ENCODE measurements at regions not wholly inside any gene's neighbourhood (a gene's known extent, or its start where the extent isn't known, plus 50 kb on each side); places are given as distances from the start of the nearest gene placed in this dataset.

DNA sequence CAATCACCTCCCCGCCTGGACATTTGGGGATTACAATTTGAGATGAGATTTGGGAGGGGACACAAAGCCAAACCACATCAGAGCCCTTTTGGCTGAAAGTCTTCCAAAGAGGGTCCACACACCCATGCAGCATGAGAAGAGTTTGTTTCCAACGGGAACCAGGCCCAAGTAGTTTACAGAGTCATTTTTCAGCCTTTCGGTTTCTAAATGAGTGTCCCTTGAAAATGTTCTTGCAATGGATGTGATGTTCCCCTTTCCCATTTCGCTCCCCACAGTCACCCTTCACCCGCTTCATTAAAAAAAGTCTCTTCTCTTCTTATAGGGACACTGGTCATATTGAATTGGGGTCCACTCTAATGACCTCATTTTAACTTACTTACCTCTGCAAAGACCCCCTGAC lies 157.4 kb downstream of the ARL4C start:
- no peak overlapping the region for H3K27ac Mint-ChIP-seq
- Histone ChIP-seq H2BK12ac (ENCODE audit: insufficient read length, low read depth, low read length) (no peak overlapping the region), H3K79me2 (ENCODE audit: insufficient read depth, low read length) (no peaks in the 10 kb centered on the region), H4K8ac (replicated peaks; ENCODE audit: insufficient read length, low read depth, low read length) (no peak overlapping the region), H2BK5ac (ENCODE audit: insufficient read length, low read length) (no peak overlapping the region), H3K56ac (ENCODE audit: insufficient read length, low read depth, low read length) (no peak overlapping the region), H4K20me1 (ENCODE audit: control insufficient read depth, insufficient read depth, insufficient read length) (peaks cover 3% of the 10 kb centered on the region), H3K23me2 (ENCODE audit: insufficient read length, low read depth, low read length, poor library complexity, severe bottlenecking) (no peaks in the 10 kb centered on the region), H4K5ac (ENCODE audit: insufficient read length, low read depth, low read length) (no peak overlapping the region), H3K27me3 (ENCODE audit: insufficient read depth, low read length) (no peaks in the 10 kb centered on the region), H3K27ac (ENCODE audit: insufficient read length, low read depth, low read length) (no peak overlapping the region), H2AFZ (ENCODE audit: low read length) (no peak overlapping the region), H3K79me1 (ENCODE audit: insufficient read depth, low read depth, low read length, poor library complexity, severe bottlenecking) (no peaks in the 10 kb centered on the region), H2AK5ac (ENCODE audit: insufficient read length, low read length) (no peak overlapping the region), H2BK20ac (ENCODE audit: low read depth, low read length, poor library complexity, severe bottlenecking) (no peak overlapping the region), H4K91ac (ENCODE audit: insufficient read length, low read depth, low read length) (no peak overlapping the region), H3K14ac (ENCODE audit: insufficient read depth, low read length) (no peak overlapping the region), H3K4ac (ENCODE audit: low read depth, low read length) (no peak overlapping the region), H3K9me3 (ENCODE audit: control insufficient read depth, low read depth, low read length) (no peaks in the 10 kb centered on the region), H2BK15ac (ENCODE audit: low read depth, low read length) (no peak overlapping the region), H3K23ac (ENCODE audit: insufficient read length, low read depth, low read length) (no peak overlapping the region), H3K4me2 (ENCODE audit: insufficient read depth, insufficient read length, low read length) (no peak overlapping the region), H3T11ph (ENCODE audit: low read length) (no peak overlapping the region), H2BK120ac (ENCODE audit: low read depth, low read length, poor library complexity, severe bottlenecking) (no peak overlapping the region), H3K4me1 (ENCODE audit: insufficient read depth, low read length) (no peaks in the 10 kb centered on the region), H3K18ac (ENCODE audit: insufficient read length, low read depth, low read length) (no peak overlapping the region), H3K9ac (ENCODE audit: extremely low read depth, insufficient read length, low read length) (no peak overlapping the region)
- H3K27me3 Mint-ChIP-seq (ENCODE audit: low read depth): peaks cover 9% of the 10 kb centered on the region
- H3K36me3 Mint-ChIP-seq (ENCODE audit: insufficient read depth in 1 of 3, low read depth in 3 of 3): no peaks in the 10 kb centered on the region
- DNase-seq: no peak
- no peak overlapping the region for H3K4me3 Mint-ChIP-seq
- no CpG with 5 or more reads among the region's 5 CpGs for WGBS (ENCODE audit: extremely low coverage, insufficient read length, low lambda C conversion rate)
- TF ChIP-seq, protein P1, sequence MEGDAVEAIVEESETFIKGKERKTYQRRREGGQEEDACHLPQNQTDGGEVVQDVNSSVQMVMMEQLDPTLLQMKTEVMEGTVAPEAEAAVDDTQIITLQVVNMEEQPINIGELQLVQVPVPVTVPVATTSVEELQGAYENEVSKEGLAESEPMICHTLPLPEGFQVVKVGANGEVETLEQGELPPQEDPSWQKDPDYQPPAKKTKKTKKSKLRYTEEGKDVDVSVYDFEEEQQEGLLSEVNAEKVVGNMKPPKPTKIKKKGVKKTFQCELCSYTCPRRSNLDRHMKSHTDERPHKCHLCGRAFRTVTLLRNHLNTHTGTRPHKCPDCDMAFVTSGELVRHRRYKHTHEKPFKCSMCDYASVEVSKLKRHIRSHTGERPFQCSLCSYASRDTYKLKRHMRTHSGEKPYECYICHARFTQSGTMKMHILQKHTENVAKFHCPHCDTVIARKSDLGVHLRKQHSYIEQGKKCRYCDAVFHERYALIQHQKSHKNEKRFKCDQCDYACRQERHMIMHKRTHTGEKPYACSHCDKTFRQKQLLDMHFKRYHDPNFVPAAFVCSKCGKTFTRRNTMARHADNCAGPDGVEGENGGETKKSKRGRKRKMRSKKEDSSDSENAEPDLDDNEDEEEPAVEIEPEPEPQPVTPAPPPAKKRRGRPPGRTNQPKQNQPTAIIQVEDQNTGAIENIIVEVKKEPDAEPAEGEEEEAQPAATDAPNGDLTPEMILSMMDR (conservative IDR thresholded peaks at IDR 0.05): no peak
- H3K4me1 Mint-ChIP-seq: peaks cover 0 to 6% of the 10 kb centered on the region in 2 experiments; a peak in 1 of 4 replicates
- H3K9me3 Mint-ChIP-seq: peaks cover 0 to 2% of the 10 kb centered on the region in 2 experiments; a peak in 1 of 5 replicates

Data from H9 (cell line).